Sigmoid colon (tissue), 4 donors: ENCODE measurements at regions not wholly inside any gene's neighbourhood (a gene's known extent, or its start where the extent isn't known, plus 50 kb on each side); places are given as distances from the start of the nearest gene placed in this dataset.

ENCODE experiments used
- CTCF ChIP-seq, 4 experiments: fragments of 450-650 bp in 3 of 4; fragments of 200-600 bp in 1 of 4; IDR thresholded peaks; one replicate each; pipeline ENCODE4 v1.5.1; 2016 to 2019; ENCODE audit warnings: antibody characterized with exemption in 4 of 4, mild to moderate bottlenecking in 3 of 4, moderate library complexity in 2 of 4
- EP300 ChIP-seq, 4 donors: sonication (generic); formaldehyde crosslinking; IDR thresholded peaks; one replicate each; pipeline ENCODE4 v1.6.1; 2017; ENCODE audit warnings: antibody characterized with exemption in 4 of 4
- POLR2A ChIP-seq, 2 donors: fragments of 450-650 bp; IDR thresholded peaks; one replicate each; pipeline ENCODE4 v1.6.1; 2016; ENCODE audit warnings: antibody characterized with exemption in 2 of 2, mild to moderate bottlenecking in 2 of 2, moderate library complexity in 2 of 2
- POLR2AphosphoS5 ChIP-seq, 4 donors: sonication (generic); formaldehyde crosslinking; IDR thresholded peaks; one replicate each; pipeline ENCODE4 v1.6.1; 2017; ENCODE audit warnings: antibody characterized with exemption in 4 of 4

DNA sequence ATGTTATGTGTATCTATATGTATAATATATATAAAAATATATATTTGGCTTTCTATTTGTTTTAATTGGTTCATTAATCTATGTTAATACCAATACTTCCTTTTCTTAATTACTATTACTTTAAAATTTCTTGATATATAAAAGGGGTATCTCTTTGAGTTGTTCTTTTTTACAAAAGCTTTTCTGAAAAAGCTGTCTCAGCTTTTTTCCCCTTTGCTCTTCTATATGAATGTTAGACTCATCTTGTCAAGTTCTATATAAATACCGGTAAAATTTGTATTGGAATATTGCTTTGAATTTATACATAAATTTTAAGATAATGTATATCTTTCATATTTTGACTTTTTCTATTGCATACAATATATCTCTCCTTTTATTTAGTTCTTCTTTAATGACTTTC, 139.8 kb upstream of the FOXG1 start:
- no peak for TF ChIP-seq CTCF (IDR thresholded peaks at IDR 0.05)
- no peak for TF ChIP-seq POLR2A (IDR thresholded peaks at IDR 0.05)
- no peak for TF ChIP-seq EP300 (IDR thresholded peaks at IDR 0.05)
- TF ChIP-seq POLR2AphosphoS5 (IDR thresholded peaks at IDR 0.05) = no peak
